ENCODE measurements at regions not wholly inside any gene's neighbourhood (a gene's known extent, or its start where the extent isn't known, plus 50 kb on each side); places are given as distances from the start of the nearest gene placed in this dataset.
"Not testable (repeated sequence)": the region's sequence is repeated elsewhere in the genome, so short reads cannot be mapped to it uniquely, and the experiment has no call there.

DNA sequence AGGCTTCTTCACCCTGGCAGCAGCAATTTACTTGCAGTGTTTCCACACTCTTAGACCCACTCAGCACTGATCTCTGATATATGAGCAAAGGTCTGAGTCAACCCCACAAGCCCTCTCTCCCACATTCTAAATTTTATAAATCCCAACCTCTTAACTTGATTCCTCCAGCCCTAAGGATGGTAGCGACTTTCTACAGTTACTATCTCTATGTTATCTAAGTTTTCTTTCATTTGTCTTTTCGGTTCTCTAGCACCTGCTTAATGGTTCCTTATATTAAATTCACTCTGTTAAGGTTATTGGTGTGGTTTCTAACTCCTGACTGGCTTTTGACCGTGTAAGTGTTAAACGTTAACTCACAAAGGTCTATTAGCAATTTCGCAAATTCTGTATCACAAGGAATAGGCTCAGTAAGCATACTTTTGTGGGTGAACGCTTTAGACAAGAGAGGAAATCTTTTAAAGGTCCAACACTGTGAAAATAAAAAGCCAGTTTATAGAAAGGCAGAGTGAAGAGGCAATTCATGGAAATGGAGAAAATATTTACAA lies 99.3 kb downstream of the DLEU7 start (continued):
- TF ChIP-seq ZFP3 (CRISPR knock-in tag; IDR thresholded peaks at IDR 0.05): no peak
- TF ChIP-seq ZFP30 (CRISPR knock-in tag; IDR thresholded peaks at IDR 0.05): no peak
- no peak for TF ChIP-seq PPARA (CRISPR knock-in tag; IDR thresholded peaks at IDR 0.05; ENCODE audit: borderline replicate concordance)
- TF ChIP-seq CSDC2 (CRISPR knock-in tag; IDR thresholded peaks at IDR 0.05): no peak

DNA sequence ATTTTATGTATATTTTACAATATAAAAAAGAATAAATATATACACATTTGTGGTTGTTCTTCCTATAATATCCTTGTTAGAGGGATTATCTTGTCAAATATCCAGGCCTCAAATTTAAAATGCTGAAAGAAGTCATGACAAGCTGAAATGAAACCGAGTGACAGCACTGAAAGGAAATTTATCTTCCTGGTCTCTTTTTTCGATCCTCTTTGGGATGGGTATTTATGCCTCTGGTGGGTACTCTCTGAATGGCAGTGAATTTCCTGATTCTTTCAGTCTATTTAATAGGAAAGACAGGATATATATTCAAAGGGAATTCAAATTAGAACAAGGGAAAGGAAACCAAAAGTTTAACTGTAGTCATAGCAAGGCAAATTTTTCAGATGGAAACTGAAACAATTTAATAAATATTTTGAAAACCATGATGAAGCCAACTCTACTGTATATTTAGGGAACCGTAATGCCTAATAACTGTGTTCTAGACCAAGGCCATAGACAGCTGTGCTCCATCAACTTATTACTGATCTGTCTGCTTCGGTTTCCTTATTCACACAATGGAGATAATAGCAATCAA lies 97.9 kb downstream of the DLEU7 start:
- ATAC-seq: 0 out of 3 replicates have a peak, but pooled peaks have one; percentile 34
- TF ChIP-seq GLIS3 (CRISPR knock-in tag; IDR thresholded peaks at IDR 0.05): no peak
- TF ChIP-seq, protein P1, sequence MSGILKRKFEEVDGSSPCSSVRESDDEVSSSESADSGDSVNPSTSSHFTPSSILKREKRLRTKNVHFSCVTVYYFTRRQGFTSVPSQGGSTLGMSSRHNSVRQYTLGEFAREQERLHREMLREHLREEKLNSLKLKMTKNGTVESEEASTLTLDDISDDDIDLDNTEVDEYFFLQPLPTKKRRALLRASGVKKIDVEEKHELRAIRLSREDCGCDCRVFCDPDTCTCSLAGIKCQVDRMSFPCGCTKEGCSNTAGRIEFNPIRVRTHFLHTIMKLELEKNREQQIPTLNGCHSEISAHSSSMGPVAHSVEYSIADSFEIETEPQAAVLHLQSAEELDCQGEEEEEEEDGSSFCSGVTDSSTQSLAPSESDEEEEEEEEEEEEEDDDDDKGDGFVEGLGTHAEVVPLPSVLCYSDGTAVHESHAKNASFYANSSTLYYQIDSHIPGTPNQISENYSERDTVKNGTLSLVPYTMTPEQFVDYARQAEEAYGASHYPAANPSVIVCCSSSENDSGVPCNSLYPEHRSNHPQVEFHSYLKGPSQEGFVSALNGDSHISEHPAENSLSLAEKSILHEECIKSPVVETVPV (CRISPR knock-in tag; IDR thresholded peaks at IDR 0.05): no peak
- TF ChIP-seq TOX (CRISPR knock-in tag; IDR thresholded peaks at IDR 0.05; ENCODE audit: borderline replicate concordance): no peak
- no peak for TF ChIP-seq ZC3H10 (CRISPR knock-in tag; IDR thresholded peaks at IDR 0.05)
- TF ChIP-seq RARB (CRISPR knock-in tag; IDR thresholded peaks at IDR 0.05): no peak
- TF ChIP-seq CSDC2 (CRISPR knock-in tag; IDR thresholded peaks at IDR 0.05): no peak
- no peak for TF ChIP-seq SNAI2 (CRISPR knock-in tag; IDR thresholded peaks at IDR 0.05)
- TF ChIP-seq ZNF565 (CRISPR knock-in tag; conservative IDR thresholded peaks at IDR 0.05; ENCODE audit: low read depth): no peak
- TF ChIP-seq, protein P2, sequence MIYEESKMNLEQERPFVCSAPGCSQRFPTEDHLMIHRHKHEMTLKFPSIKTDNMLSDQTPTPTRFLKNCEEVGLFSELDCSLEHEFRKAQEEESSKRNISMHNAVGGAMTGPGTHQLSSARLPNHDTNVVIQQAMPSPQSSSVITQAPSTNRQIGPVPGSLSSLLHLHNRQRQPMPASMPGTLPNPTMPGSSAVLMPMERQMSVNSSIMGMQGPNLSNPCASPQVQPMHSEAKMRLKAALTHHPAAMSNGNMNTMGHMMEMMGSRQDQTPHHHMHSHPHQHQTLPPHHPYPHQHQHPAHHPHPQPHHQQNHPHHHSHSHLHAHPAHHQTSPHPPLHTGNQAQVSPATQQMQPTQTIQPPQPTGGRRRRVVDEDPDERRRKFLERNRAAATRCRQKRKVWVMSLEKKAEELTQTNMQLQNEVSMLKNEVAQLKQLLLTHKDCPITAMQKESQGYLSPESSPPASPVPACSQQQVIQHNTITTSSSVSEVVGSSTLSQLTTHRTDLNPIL (CRISPR knock-in tag; IDR thresholded peaks at IDR 0.05; ENCODE audit: low read depth): no peak
- TF ChIP-seq TCF4 (CRISPR knock-in tag; IDR thresholded peaks at IDR 0.05; ENCODE audit: borderline replicate concordance): no peak
- TF ChIP-seq PPARA (CRISPR knock-in tag; IDR thresholded peaks at IDR 0.05; ENCODE audit: borderline replicate concordance): no peak

DNA sequence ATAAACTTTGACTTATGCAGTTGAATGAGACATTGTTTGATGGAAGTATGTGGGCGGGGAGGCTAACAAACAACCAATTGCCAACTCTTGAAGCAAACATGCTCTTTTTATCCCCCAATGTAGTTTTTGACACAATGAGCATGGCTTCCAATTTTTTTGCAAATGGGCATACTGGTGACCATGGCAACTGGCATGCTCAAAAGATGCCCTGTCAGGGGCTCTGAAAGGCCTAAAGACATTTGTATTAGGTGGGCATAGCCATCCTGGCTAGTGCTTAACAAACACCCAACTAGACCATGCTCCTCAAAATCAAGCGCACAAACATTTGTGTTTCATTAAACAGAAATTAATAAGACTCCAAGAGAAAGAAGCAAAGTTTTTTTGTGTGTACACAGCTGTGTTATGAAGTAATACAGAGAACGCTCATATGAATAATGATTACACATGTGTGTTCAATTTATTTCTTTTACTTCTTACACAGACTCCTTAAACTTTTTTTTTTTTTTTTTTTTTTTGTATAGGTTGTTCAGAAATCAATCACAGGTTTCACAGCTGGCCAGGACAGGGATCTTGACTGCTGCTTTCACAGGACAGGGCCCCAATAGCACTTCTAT lies 95.6 kb downstream of the DLEU7 start:
- ATAC-seq: no peak
- TF ChIP-seq, protein P3, sequence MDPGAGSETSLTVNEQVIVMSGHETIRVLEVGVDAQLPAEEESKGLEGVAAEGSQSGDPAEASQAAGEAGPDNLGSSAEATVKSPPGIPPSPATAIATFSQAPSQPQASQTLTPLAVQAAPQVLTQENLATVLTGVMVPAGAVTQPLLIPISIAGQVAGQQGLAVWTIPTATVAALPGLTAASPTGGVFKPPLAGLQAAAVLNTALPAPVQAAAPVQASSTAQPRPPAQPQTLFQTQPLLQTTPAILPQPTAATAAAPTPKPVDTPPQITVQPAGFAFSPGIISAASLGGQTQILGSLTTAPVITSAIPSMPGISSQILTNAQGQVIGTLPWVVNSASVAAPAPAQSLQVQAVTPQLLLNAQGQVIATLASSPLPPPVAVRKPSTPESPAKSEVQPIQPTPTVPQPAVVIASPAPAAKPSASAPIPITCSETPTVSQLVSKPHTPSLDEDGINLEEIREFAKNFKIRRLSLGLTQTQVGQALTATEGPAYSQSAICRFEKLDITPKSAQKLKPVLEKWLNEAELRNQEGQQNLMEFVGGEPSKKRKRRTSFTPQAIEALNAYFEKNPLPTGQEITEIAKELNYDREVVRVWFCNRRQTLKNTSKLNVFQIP (CRISPR knock-in tag; IDR thresholded peaks at IDR 0.05; ENCODE audit: borderline replicate concordance, low read depth): no peak
- TF ChIP-seq, protein P1 (CRISPR knock-in tag; IDR thresholded peaks at IDR 0.05): no peak
- TF ChIP-seq PPARA (CRISPR knock-in tag; IDR thresholded peaks at IDR 0.05; ENCODE audit: borderline replicate concordance) (no peak), ARNTL (CRISPR knock-in tag; IDR thresholded peaks at IDR 0.05; ENCODE audit: borderline replicate concordance, low read depth) (no peak), ZFP3 (CRISPR knock-in tag; IDR thresholded peaks at IDR 0.05) (no peak)

DNA sequence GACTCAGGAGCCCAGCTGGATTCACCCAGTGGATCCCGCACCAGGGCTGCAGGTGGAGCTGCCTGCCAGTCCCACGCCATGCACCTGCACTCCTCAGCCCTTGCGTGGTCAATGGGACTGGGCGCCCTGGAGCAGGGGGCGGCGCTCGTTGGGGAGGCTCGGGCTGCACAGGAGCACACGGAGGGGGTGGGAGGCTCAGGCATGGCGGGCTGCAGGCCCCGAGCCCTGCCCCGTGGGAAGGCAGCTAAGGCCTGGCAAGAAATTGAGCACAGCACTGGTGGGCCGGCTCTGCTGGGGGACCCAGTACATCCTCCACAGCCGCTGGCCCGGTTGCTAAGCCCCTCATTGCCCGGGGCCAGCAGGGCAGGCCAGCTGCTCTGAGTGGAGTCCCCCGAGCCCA lies 90.3 kb downstream of the DLEU7 start:
- ATAC-seq: not testable (repeated sequence)

DNA sequence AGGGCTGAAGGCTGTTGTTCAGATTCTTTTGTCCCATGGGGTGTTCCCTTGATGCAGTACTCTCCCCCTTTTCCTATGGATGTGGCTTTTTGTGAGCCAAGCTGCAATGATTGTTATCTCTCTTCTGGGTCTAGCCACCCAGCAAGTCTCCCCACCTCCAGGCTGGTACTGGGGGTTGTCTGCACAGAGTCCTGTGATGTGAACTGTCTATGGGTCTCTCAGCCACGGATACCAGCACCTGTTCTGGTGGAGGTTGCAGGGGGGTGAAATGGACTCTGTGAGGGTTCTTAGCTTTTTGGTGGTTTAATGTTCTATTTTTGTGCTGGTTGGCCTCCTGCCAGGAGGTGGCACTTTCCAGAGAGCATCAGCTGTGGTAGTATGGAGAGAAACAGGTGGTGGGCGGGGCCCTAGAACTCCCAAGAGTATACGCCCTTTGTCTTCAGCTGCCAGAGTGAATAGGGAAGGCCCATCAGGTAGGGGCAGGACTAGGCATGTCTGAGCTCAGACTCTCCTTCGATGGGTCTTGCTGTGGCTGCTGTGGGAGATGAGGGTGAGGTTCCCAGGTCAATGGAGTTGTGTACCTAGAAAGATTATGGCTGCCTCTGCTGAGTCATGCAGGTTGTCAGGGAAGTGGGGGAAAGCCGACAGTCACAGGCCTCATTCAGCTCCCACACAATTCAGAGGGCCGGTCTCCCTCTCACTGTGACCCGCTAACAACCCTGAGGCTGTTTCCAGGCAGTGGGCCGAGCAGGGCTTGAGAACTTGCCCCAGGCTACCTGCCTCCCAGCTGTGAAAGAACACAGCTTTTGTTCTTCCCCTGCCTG lies 87.4 kb downstream of the DLEU7 start:
- not testable (repeated sequence) for ATAC-seq

DNA sequence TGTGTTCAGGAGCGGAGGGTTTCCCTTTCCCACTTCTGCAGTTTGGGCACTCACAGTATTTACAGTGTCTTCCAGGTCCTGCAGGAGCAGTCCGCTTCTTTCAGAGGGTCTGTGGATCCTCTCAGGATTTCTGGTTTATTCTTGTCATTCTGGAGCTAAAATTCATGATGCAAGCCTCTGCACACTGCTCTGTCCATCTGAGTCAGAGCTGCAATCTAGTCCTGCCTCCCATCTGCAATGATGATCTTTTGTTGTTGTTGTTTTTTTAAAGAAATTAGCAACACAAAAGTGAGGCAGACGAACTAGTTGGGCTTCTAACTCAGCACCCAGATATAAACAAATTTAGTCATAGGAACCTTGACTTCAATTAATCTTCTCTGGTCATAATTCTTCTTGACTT lies 86.5 kb downstream of the DLEU7 start:
- ATAC-seq: no peak
- no peak for TF ChIP-seq ZNF565 (CRISPR knock-in tag; conservative IDR thresholded peaks at IDR 0.05; ENCODE audit: low read depth)

Data from SK-N-SH treated with all-trans-retinoic acid at 6 μM for 48 hours (cell line).